H9 (cell line): ENCODE measurements at regions not wholly inside any gene's neighbourhood (a gene's known extent, or its start where the extent isn't known, plus 50 kb on each side); places are given as distances from the start of the nearest gene placed in this dataset.
A peak's percentile ranks its signal among the peaks of the same experiment; 100 is the strongest.

Experiments used
- DNase-seq: peaks from one replicate; pipeline ENCODE4 v3.0.0-alpha.2; 2017
- H2AFZ ChIP-seq: one replicate; pipeline ENCODE4 v1.6.1; 2013; ENCODE audit warnings: mild to moderate bottlenecking, low read length, control low read depth, moderate library complexity
- H2AK5ac ChIP-seq: 2 replicates; pipeline ENCODE4 v1.6.1; 2013; ENCODE audit warnings: low read length, control low read depth, mixed read lengths; ENCODE audit not compliant: insufficient read length
- H2BK120ac ChIP-seq: one replicate; pipeline ENCODE4 v1.6.1; 2013; ENCODE audit warnings: low read depth, mild to moderate bottlenecking, low read length, control low read depth, inconsistent platforms; ENCODE audit not compliant: poor library complexity, severe bottlenecking
- H2BK12ac ChIP-seq: 2 replicates; pipeline ENCODE4 v1.6.1; 2013; ENCODE audit warnings: low read length, control low read depth, mixed read lengths, low read depth; ENCODE audit not compliant: insufficient read length
- H2BK15ac ChIP-seq: 2 replicates; pipeline ENCODE4 v1.6.1; 2013; ENCODE audit warnings: low read depth, low read length, control low read depth
- H2BK20ac ChIP-seq: one replicate; pipeline ENCODE4 v1.6.1; 2013; ENCODE audit warnings: low read depth, mild to moderate bottlenecking, low read length, control low read depth, inconsistent platforms; ENCODE audit not compliant: poor library complexity, severe bottlenecking
- H2BK5ac ChIP-seq: 2 replicates; pipeline ENCODE4 v1.6.1; 2013; ENCODE audit warnings: low read length, control low read depth, mixed read lengths; ENCODE audit not compliant: insufficient read length
- H3K14ac ChIP-seq: 2 replicates; pipeline ENCODE4 v1.6.1; 2013; ENCODE audit warnings: low read length, control low read depth; ENCODE audit not compliant: insufficient read depth
- H3K18ac ChIP-seq: 2 replicates; pipeline ENCODE4 v1.6.1; 2013; ENCODE audit warnings: low read depth, mild to moderate bottlenecking, mixed read lengths, low read length, control low read depth; ENCODE audit not compliant: insufficient read length
- H3K23ac ChIP-seq: 2 replicates; pipeline ENCODE4 v1.6.1; 2013; ENCODE audit warnings: low read length, control low read depth, mixed read lengths, low read depth; ENCODE audit not compliant: insufficient read length
- H3K23me2 ChIP-seq: 2 replicates; pipeline ENCODE4 v1.6.1; 2013; ENCODE audit warnings: low read depth, mild to moderate bottlenecking, mixed read lengths, low read length, control low read depth; ENCODE audit not compliant: insufficient read length, poor library complexity, severe bottlenecking
- H3K27ac ChIP-seq: 2 replicates; pipeline ENCODE4 v1.5.1; 2013; ENCODE audit warnings: low read length, control low read depth, mixed read lengths, low read depth; ENCODE audit not compliant: insufficient read length
- H3K27me3 ChIP-seq: 2 replicates; pipeline ENCODE4 v1.6.1; 2013; ENCODE audit warnings: low read length, control low read depth, inconsistent platforms; ENCODE audit not compliant: insufficient read depth
- H3K4ac ChIP-seq: 2 replicates; pipeline ENCODE4 v1.6.1; 2013; ENCODE audit warnings: low read depth, mild to moderate bottlenecking, control low read depth, inconsistent platforms, low read length, moderate library complexity
- H3K4me1 ChIP-seq: 2 replicates; pipeline ENCODE4 v1.6.1; 2013; ENCODE audit warnings: low read length, control low read depth, inconsistent platforms; ENCODE audit not compliant: insufficient read depth
- H3K4me2 ChIP-seq: 2 replicates; pipeline ENCODE4 v1.6.1; 2013; ENCODE audit warnings: low read length, control low read depth, mixed read lengths; ENCODE audit not compliant: insufficient read length, insufficient read depth
- H3K56ac ChIP-seq: 2 replicates; pipeline ENCODE4 v1.6.1; 2013; ENCODE audit warnings: low read depth, mild to moderate bottlenecking, mixed read lengths, low read length, control low read depth; ENCODE audit not compliant: insufficient read length
- H3K79me1 ChIP-seq: 2 replicates; pipeline ENCODE4 v1.6.1; 2013; ENCODE audit warnings: low read depth, mild to moderate bottlenecking, moderate library complexity, low read length, control low read depth, inconsistent platforms; ENCODE audit not compliant: insufficient read depth, poor library complexity, severe bottlenecking
- H3K79me2 ChIP-seq: 2 replicates; pipeline ENCODE4 v1.6.1; 2013; ENCODE audit warnings: low read length, control low read depth, inconsistent platforms; ENCODE audit not compliant: insufficient read depth
- H3K9ac ChIP-seq: 2 replicates; pipeline ENCODE4 v1.6.1; 2013; ENCODE audit warnings: low read length, control low read depth, mixed read lengths; ENCODE audit not compliant: insufficient read length; ENCODE audit errors: extremely low read depth
- H3K9me3 ChIP-seq: one replicate; pipeline ENCODE4 v1.6.1; 2013; ENCODE audit warnings: low read depth, low read length, inconsistent platforms; ENCODE audit not compliant: control insufficient read depth
- H3T11ph ChIP-seq: one replicate; pipeline ENCODE4 v1.6.1; 2013; ENCODE audit warnings: mild to moderate bottlenecking, low read length, control low read depth, inconsistent platforms
- H4K20me1 ChIP-seq: one replicate; pipeline ENCODE4 v1.6.1; 2013; ENCODE audit not compliant: control insufficient read depth, insufficient read length, insufficient read depth
- H4K5ac ChIP-seq: 2 replicates; pipeline ENCODE4 v1.6.1; 2013; ENCODE audit warnings: low read depth, mild to moderate bottlenecking, mixed read lengths, low read length, control low read depth; ENCODE audit not compliant: insufficient read length
- H4K8ac ChIP-seq: replicated peaks from 2 replicates; pipeline ENCODE4 v1.6.1; 2013; ENCODE audit warnings: low read length, control low read depth, mixed read lengths, low read depth; ENCODE audit not compliant: insufficient read length
- H4K91ac ChIP-seq: 2 replicates; pipeline ENCODE4 v1.6.1; 2013; ENCODE audit warnings: low read depth, mild to moderate bottlenecking, moderate library complexity, mixed read lengths, low read length, control low read depth; ENCODE audit not compliant: insufficient read length
- H3K27ac Mint-ChIP-seq, 3 experiments: 2 replicates in 2 of 3; 3 replicates in 1 of 3; pipeline ENCODE4 v1.8.0; 2020 to 2021; ENCODE audit warnings: mixed read lengths in 3 of 3, mild to moderate bottlenecking in 1 of 3, moderate library complexity in 1 of 3
- H3K27me3 Mint-ChIP-seq: 2 replicates; pipeline ENCODE4 v1.8.0; 2021; ENCODE audit warnings: low read depth, mild to moderate bottlenecking, moderate library complexity, mixed read lengths
- H3K36me3 Mint-ChIP-seq, 3 experiments: 2 replicates in 2 of 3; 3 replicates in 1 of 3; pipeline ENCODE4 v1.8.0; 2020 to 2021; ENCODE audit warnings: low read depth in 3 of 3, mixed read lengths in 3 of 3; ENCODE audit not compliant: insufficient read depth in 1 of 3
- H3K4me1 Mint-ChIP-seq, 2 experiments: 2 replicates each; pipeline ENCODE4 v1.8.0; 2020; ENCODE audit warnings: mixed read lengths in 2 of 2
- H3K4me3 Mint-ChIP-seq, 2 experiments: 2 replicates in 1 of 2; 3 replicates in 1 of 2; pipeline ENCODE4 v1.8.0; 2020 to 2021; ENCODE audit warnings: mild to moderate bottlenecking in 2 of 2, mixed read lengths in 2 of 2, moderate library complexity in 1 of 2
- H3K9me3 Mint-ChIP-seq, 2 experiments: 2 replicates in 1 of 2; 3 replicates in 1 of 2; pipeline ENCODE4 v1.8.0; 2020; ENCODE audit warnings: mild to moderate bottlenecking in 2 of 2, mixed read lengths in 2 of 2, moderate library complexity in 1 of 2
- CTCF ChIP-seq: fragments of 200-600 bp; sonication (generic); conservative IDR thresholded peaks from 3 replicates; pipeline ENCODE4 v1.8.0; 2021; ENCODE audit warnings: antibody characterized with exemption, mild to moderate bottlenecking
- WGBS: extraction: QIAGEN DNeasy Blood & Tissue Kit; methylation state at CpG from one replicate; pipeline ENCODE4 v1.1.7; 2013; ENCODE audit warnings: missing lambda C conversion rate, low lambda C conversion rate, mixed read lengths; ENCODE audit not compliant: insufficient read length; ENCODE audit errors: extremely low coverage; 5-methylcytosine and 5-hydroxymethylcytosine counted together

GRCh38 chr6:142651384-142651783 lies 293.6 kb downstream of the HIVEP2 start:
- H4K8ac ChIP-seq: no peak overlapping the region
- no peak overlapping the region for H3K4me3 Mint-ChIP-seq
- peak overlapping the region; percentile 21 for H3K27ac ChIP-seq
- no peak for TF ChIP-seq CTCF
- H3K79me1 ChIP-seq: no peaks in the 10 kb centered on the region
- H2AK5ac ChIP-seq: no peak overlapping the region
- no peak overlapping the region for H3K9ac ChIP-seq
- H3K56ac ChIP-seq: no peak overlapping the region
- no peak overlapping the region for H2BK20ac ChIP-seq
- no peaks in the 10 kb centered on the region for H3K23me2 ChIP-seq
- no peak overlapping the region for H2BK15ac ChIP-seq
- H3K79me2 ChIP-seq: no peaks in the 10 kb centered on the region
- peak overlapping the region; percentile 54 to 88 (median 70); a peak in 6 of 7 replicates for H3K27ac Mint-ChIP-seq
- H3K9me3 ChIP-seq: no peaks in the 10 kb centered on the region
- peaks cover 18% of the 10 kb centered on the region for H3K4me1 ChIP-seq
- no peak overlapping the region for H3K18ac ChIP-seq
- no peak overlapping the region for H2BK120ac ChIP-seq
- no peak overlapping the region for H4K5ac ChIP-seq
- no peaks in the 10 kb centered on the region for H3K9me3 Mint-ChIP-seq
- H2AFZ ChIP-seq: no peak overlapping the region
- H3K4ac ChIP-seq: no peak overlapping the region
- no peak overlapping the region for H3T11ph ChIP-seq
- H2BK5ac ChIP-seq: no peak overlapping the region
- no peak overlapping the region for H3K14ac ChIP-seq
- no peak overlapping the region for H3K4me2 ChIP-seq
- no peak overlapping the region for H4K91ac ChIP-seq
- no peak for DNase-seq
- H3K27me3 Mint-ChIP-seq: no peaks in the 10 kb centered on the region
- peaks cover 47 to 66% of the 10 kb centered on the region in 2 experiments for H3K4me1 Mint-ChIP-seq
- no peaks in the 10 kb centered on the region for H3K27me3 ChIP-seq
- WGBS: no CpG with 5 or more reads among the region's 3 CpGs
- H3K36me3 Mint-ChIP-seq: no peaks in the 10 kb centered on the region
- no peak overlapping the region for H3K23ac ChIP-seq
- H2BK12ac ChIP-seq: no peak overlapping the region
- no peaks in the 10 kb centered on the region for H4K20me1 ChIP-seq
